MCF 10A (cell line): ENCODE measurements at regions not wholly inside any gene's neighbourhood (a gene's known extent, or its start where the extent isn't known, plus 50 kb on each side); places are given as distances from the start of the nearest gene placed in this dataset.

Experiments
- BruUV-seq: library from RNA; stranded (reverse); fragments of 400-500 nt; replicated peaks from 2 replicates; lab custom pipeline; 2021; lab: Mats Ljungman, UMichigan
- CTCF ChIA-PET: fragments of 300-600 bp; sonication (Branson Sonifier 250); formaldehyde crosslinking; extraction: SDS; loops from one replicate; lab custom pipeline; 2021; ENCODE audit warnings: antibody characterized with exemption, inconsistent platforms; lab: Yijun Ruan, JAX
- POLR2A ChIA-PET: fragments of 300-600, 350-650 bp; sonication (Branson Sonifier 250); formaldehyde crosslinking; extraction: SDS; loops from one replicate; lab custom pipeline; 2020; ENCODE audit warnings: antibody characterized with exemption, inconsistent platforms; lab: Yijun Ruan, JAX
- DNase-seq: peaks from one replicate; pipeline ENCODE4 v3.0.0-alpha.2; 2018; ENCODE audit not compliant: unreplicated experiment
- H3K27ac Mint-ChIP-seq: one replicate; pipeline ENCODE4 v1.8.0; 2022; ENCODE audit warnings: mild to moderate bottlenecking, low read depth, mixed read lengths; ENCODE audit not compliant: unreplicated experiment
- H3K27me3 Mint-ChIP-seq: one replicate; pipeline ENCODE4 v1.8.0; 2022; ENCODE audit warnings: mixed read lengths; ENCODE audit not compliant: insufficient read depth, unreplicated experiment
- H3K36me3 Mint-ChIP-seq: one replicate; pipeline ENCODE4 v1.8.0; 2022; ENCODE audit warnings: mild to moderate bottlenecking, moderate library complexity, mixed read lengths; ENCODE audit not compliant: insufficient read depth, unreplicated experiment
- H3K4me1 Mint-ChIP-seq: one replicate; pipeline ENCODE4 v1.8.0; 2022; ENCODE audit warnings: mixed read lengths; ENCODE audit not compliant: insufficient read depth, unreplicated experiment
- H3K4me3 Mint-ChIP-seq: one replicate; pipeline ENCODE4 v1.8.0; 2022; ENCODE audit warnings: mild to moderate bottlenecking, moderate library complexity, mixed read lengths; ENCODE audit not compliant: unreplicated experiment
- H3K9me3 Mint-ChIP-seq: one replicate; pipeline ENCODE4 v1.8.0; 2022; ENCODE audit warnings: mixed read lengths; ENCODE audit not compliant: unreplicated experiment
- intact Hi-C: fragments of 100-400 bp; cut with micrococcal nuclease; formaldehyde crosslinking; loops from 2 replicates; pipeline ENCODE4 v1.14.1; 2022
- TF ChIP-seq, protein P1 (sequence below): fragments of 200-600 bp; IDR thresholded peaks from one replicate; pipeline ENCODE4 v1.8.0; 2022; ENCODE audit warnings: antibody characterized with exemption, mild to moderate bottlenecking; ENCODE audit not compliant: unreplicated experiment

DNA sequence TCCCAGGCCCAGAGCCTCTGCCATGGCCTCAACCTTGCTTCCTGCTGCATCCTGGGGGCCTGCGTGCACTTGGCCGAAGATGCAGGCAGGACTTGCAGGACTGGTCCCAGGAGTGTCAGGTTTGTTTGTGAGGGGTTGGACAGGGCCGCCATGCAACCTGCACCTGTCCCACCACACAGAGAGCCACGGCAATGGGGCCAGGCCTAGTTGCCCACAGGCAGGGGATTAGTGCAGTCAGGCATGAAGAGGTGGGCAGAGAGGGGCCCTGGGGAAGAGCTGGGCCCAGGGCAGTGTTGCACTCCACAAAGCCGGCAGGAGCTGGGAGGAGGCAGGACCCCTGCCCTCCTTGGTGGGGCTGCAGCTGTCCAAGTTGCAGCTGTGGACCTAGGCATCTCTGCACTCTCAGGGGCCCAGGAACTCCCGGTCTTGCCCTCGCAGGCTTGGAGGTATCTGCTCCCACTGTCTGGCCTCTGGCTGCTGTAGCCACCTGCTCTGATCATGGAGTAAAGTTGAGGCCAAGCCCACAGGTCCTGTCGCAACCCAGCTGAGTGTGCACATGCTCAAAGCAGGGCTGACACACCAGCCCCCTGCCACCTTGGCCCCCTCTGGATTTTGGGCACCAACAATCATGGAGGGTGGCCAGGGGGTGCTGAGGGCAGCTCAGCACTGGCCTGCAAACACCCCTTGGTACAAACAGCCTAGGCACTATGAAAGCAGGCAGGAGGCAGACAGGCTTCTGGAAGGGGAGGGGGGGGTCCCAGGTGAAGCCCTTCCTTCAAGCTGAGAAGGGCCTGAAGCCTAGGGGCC is 190.4 kb upstream of the PCDH10 start:
- no peaks in the 10 kb centered on the region for H3K27me3 Mint-ChIP-seq
- intact Hi-C loops, result no loop called here
- DNase-seq, result no peak
- BruUV-seq, result no TSS peak
- CTCF ChIA-PET, result no interaction called here
- peaks cover 7% of the 10 kb centered on the region for H3K9me3 Mint-ChIP-seq
- no peaks in the 10 kb centered on the region for H3K36me3 Mint-ChIP-seq
- TF ChIP-seq, protein P1, sequence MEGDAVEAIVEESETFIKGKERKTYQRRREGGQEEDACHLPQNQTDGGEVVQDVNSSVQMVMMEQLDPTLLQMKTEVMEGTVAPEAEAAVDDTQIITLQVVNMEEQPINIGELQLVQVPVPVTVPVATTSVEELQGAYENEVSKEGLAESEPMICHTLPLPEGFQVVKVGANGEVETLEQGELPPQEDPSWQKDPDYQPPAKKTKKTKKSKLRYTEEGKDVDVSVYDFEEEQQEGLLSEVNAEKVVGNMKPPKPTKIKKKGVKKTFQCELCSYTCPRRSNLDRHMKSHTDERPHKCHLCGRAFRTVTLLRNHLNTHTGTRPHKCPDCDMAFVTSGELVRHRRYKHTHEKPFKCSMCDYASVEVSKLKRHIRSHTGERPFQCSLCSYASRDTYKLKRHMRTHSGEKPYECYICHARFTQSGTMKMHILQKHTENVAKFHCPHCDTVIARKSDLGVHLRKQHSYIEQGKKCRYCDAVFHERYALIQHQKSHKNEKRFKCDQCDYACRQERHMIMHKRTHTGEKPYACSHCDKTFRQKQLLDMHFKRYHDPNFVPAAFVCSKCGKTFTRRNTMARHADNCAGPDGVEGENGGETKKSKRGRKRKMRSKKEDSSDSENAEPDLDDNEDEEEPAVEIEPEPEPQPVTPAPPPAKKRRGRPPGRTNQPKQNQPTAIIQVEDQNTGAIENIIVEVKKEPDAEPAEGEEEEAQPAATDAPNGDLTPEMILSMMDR, result no peak
- POLR2A ChIA-PET, result no interaction called here
- no peaks in the 10 kb centered on the region for H3K4me1 Mint-ChIP-seq
- H3K4me3 Mint-ChIP-seq, result no peak overlapping the region
- no peak overlapping the region for H3K27ac Mint-ChIP-seq

DNA sequence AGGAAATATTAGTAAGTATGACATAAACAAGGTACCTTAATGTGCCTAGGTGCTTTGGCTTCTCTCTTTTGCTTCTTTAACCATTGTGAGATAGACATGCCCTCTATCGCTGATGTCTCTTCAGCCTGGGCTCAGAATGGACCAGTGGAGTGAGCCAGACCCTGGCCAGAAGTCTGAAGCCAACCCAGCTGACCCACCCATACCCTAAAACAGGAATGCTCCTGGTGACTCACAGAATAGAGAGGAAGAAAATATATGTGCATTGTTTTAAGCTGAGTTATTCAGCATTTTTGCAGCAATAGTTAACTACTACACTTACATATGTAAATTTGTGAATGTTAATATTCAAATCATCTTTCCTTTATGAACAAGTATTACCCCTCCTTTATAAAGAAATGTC is 167.5 kb upstream of the PCDH10 start:
- H3K27me3 Mint-ChIP-seq, result no peaks in the 10 kb centered on the region

DNA sequence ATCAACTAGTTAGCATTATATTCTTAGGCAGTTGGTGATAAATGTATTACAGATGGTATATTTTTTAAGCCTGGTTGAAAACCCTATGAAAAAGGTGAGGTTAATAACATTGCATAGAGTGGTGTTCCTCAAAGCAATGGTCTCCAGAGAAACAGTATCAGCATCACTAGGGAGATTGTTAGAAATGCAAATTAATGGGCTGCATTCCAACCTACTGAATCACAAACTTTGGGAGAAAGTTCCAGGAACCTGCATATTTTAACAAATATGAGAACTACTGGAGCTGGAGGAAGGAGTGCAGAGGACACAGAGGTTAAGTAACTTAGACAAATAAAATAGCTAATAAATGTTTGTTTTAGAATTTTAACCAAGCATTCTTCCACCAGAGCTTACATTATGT is 166.9 kb upstream of the PCDH10 start:
- no peak for DNase-seq
- H3K36me3 Mint-ChIP-seq, result no peaks in the 10 kb centered on the region
- ChIA-PET CTCF (interaction anchor here (0.6 kb wide), 1 partner anchor 12 kb away, joined by 3 read pairs; no protein-coding TSS in a partner anchor), POLR2A (no interaction called here)
- H3K27me3 Mint-ChIP-seq, result no peaks in the 10 kb centered on the region
- no peaks in the 10 kb centered on the region for H3K4me1 Mint-ChIP-seq
- intact Hi-C loops, result no loop called here
- no peak overlapping the region for H3K4me3 Mint-ChIP-seq
- no peak overlapping the region for H3K27ac Mint-ChIP-seq
- H3K9me3 Mint-ChIP-seq, result no peaks in the 10 kb centered on the region
- no TSS peak for BruUV-seq
- TF ChIP-seq, protein P1, result no peak

More for the DNA sequence above, 167.5 kb upstream of the PCDH10 start:
- Mint-ChIP-seq H3K4me3 (no peak overlapping the region), H3K36me3 (no peaks in the 10 kb centered on the region), H3K4me1 (no peaks in the 10 kb centered on the region), H3K9me3 (no peaks in the 10 kb centered on the region), H3K27ac (no peak overlapping the region)
- CTCF ChIA-PET, result interaction anchor here (0.6 kb wide), 1 partner anchor 12 kb away, joined by 3 read pairs; no protein-coding TSS in a partner anchor
- TF ChIP-seq, protein P1, result no peak
- BruUV-seq, result no TSS peak
- DNase-seq, result no peak
- intact Hi-C loops, result no loop called here
- POLR2A ChIA-PET, result no interaction called here

DNA sequence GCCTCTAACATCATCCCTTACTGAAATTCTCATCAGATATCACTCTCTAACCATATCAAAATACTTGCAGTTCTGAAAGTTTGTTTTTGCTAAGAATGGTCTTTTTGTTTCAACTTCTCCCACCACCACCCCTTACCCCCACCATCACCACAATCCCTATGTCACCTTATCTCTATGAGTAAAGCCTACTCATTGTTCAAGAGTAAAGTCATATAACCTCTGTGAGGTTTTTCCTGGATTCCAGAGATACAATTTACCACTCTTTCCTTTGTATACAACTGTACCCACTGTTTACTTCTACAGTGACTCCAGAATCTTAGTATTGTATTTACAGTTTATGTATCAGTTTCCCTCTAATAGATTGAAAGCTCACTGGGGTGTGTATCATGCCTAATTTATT is 158.0 kb upstream of the PCDH10 start:
- ChIA-PET CTCF (no interaction called here), POLR2A (no interaction called here)
- no peak for DNase-seq
- Mint-ChIP-seq H3K36me3 (no peaks in the 10 kb centered on the region), H3K27ac (no peak overlapping the region), H3K4me1 (no peaks in the 10 kb centered on the region), H3K4me3 (no peak overlapping the region), H3K9me3 (no peaks in the 10 kb centered on the region), H3K27me3 (no peaks in the 10 kb centered on the region)
- intact Hi-C loops, result no loop called here
- no TSS peak for BruUV-seq
- TF ChIP-seq, protein P1, result no peak
